GM19023 (cell line): ENCODE measurements at regions not wholly inside any gene's neighbourhood (a gene's known extent, or its start where the extent isn't known, plus 50 kb on each side); places are given as distances from the start of the nearest gene placed in this dataset.

Source experiments
- ATAC-seq: cut with Tn5 transposase; IDR thresholded peaks from one replicate; pipeline ENCODE4 v1.9.1; 2021; ENCODE audit warnings: mild to moderate bottlenecking, moderate library complexity; ENCODE audit not compliant: unreplicated experiment

DNA sequence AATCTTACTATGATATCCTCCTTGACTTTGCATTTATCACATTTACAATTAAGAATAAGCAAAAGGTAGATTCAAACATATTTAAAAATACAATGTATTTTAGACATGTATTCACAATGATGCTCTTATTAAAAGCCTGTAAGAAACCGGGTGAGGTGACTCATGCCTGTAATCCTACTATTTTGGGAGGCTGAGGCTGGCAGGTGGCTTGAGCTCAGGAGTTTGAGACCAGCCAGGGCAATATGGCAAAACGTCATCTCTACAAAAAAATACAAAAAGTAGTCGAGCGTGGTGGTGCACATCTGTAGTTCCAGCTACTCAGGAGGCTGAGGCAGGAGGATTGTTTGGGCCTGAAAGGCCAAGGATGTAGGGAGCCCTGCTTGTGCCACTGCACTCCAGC lies 618.4 kb downstream of the CDH18 start:
- no peak for ATAC-seq

DNA sequence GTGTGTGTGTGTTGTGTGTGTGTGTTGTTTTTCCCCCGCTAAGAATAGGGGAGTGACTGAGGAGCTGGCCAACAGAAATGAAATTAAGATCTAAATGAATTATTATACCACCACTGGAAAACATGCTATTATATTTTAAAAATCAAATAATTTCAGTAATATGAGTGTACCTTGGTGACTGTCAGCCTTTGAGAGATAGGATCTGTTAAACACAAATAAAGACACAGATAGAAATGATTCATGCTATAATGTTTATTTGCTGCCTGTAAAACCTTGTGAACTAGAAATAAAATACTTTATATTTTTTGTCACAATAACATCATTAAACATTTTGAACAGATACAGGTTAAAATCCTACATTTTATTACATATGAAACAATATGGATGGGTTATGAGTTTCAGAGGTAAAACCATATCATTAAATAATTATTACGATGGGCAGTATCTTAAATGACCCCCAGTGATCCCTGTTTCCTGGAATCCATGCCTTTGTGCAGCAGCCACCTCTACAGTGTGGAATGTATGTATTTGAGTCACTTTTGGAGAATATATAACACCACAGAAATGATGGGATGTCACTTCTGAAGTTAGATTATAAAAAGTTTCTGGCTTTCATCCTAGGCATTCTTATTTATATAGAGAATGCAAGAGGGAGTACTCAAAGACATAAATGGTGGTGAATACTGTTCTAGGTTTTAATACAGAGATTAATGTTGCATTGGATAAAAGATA lies 617.2 kb downstream of the CDH18 start:
- no peak for ATAC-seq

DNA sequence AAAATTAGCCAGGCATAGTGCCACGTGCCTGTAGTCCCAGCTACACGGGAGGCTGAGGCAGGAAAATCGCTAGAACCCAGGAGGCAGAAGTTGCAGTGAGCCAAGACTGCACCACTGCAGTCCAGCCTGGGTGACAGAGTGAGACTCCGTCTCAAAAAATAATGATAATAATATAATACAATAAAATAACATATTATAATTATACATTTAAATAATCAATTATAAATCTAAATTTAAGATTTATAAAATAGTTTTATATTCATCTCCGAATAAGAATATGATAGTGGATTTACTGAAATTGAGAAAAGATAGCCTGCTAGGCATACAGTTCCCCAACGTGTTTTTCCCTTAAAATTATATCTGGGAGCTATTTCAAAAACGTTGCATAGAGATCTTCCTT lies 599.6 kb downstream of the CDH18 start:
- ATAC-seq, result no peak

DNA sequence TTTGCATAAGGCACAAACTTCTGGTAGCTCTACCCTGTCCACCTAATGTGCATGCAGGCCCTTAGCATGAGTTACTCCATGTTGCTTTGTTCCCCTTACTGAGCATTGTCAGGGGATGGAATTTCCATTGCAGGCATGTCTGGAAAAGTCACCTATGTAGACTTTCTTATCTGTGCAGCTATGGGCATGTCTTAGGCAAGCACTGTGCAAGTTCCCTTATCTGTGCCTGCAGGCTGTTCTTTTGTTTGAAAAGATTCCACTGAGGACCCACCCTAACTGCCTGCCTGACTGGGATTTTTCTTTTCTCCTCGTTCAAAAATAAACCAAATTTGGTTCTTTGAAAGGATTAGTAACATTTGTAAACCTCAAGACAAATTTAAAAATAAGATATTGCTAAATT lies 587.0 kb downstream of the CDH18 start:
- no peak for ATAC-seq

DNA sequence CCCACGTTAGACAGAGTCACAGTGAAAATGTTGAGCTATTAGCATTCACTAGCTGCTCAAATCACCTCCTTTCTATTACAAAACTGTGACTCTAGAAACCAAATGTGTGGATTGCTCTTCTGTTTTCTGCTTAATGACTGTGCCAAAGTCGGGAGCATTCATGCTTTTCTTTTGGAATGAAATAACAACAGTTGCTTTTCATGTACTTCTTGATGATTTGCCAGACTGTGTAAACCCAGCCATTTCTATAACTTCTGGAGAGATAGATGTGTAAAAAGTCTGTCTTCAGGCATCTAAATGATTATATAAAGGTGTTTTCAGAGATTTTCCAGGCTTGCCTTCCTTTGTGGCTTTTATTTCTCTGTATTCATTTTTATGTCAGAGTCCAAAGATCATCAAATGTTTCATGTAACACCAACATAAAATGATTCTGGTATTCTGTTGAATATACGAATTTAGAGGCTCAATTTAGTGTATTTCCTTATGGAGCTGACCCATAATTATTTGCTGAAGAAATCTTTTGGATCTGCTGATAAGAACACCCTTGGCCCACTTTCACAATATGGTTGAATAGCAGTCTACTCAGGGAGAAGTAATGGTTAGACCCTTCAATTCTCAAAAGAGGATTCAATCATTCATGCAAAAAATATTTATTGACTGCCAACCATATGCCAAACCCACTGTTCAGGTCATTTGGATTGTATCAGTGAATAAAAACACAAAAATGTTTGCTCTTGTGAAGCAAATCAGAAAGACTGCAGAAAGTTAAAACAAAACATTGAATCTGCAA lies 581.2 kb downstream of the CDH18 start:
- ATAC-seq, result no peak

DNA sequence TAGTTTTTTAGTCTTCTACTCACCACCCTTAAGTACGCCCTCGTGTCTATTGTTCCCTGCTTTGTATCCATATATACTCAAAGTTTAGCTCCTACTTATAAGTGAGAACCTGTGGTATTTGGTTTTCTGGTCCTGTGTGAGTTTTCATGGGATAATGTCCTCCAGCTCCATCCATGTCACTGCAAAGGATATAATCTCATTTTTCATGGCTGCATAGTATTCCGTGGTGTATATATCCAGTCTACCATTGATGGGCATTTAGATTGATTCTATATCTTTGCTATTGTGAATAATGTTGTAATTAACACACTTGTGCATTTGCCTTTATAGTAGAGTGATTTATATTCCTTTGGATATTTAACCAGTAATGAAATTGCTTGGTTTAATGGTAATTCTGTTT lies 579.9 kb downstream of the CDH18 start:
- ATAC-seq, result no peak

DNA sequence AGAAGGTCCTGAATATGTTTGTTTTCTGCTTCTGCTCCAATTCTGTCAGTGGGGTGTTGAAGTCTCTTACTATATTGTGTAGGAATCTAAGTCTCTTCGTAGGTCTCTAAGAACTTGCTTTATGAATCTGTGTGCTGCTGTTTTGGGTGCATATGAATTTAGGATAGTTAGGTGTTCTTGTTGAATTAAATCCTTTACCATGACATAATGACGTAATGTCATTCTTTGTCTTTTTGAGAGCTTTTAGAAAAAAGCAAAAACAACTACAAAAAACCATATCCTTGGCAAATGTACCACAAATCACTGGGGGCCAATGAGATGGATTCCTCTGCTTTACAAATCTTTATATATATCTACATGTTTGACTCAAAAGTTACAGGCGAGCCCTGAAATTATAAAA lies 576.1 kb downstream of the CDH18 start:
- no peak for ATAC-seq
